Neural progenitor cell (in vitro differentiated cells): ENCODE measurements at regions not wholly inside any gene's neighbourhood (a gene's known extent, or its start where the extent isn't known, plus 50 kb on each side); places are given as distances from the start of the nearest gene placed in this dataset.

Experiments
- DNase-seq: peaks from one replicate; pipeline ENCODE4 v3.0.0-alpha.2; 2016; ENCODE audit warnings: low spot score
- H2AFZ ChIP-seq: fragments of 200-600 bp; sonication (generic); replicated peaks from 2 replicates; pipeline ENCODE4 v1.6.1; 2016; ENCODE audit warnings: antibody characterized with exemption
- H3F3A ChIP-seq: fragments of 200-600 bp; sonication (generic); 2 replicates; pipeline ENCODE4 v1.6.1; 2016; ENCODE audit warnings: antibody characterized with exemption, low read depth
- H3K27ac ChIP-seq: fragments of 200-600 bp; sonication (generic); 2 replicates; pipeline ENCODE4 v1.5.1; 2016; ENCODE audit warnings: mild to moderate bottlenecking
- H3K27me3 ChIP-seq: fragments of 200-600 bp; sonication (generic); 2 replicates; pipeline ENCODE4 v1.6.1; 2016; ENCODE audit warnings: mild to moderate bottlenecking, moderate library complexity
- H3K36me3 ChIP-seq: fragments of 200-600 bp; sonication (generic); 2 replicates; pipeline ENCODE4 v1.5.1; 2016
- H3K4me1 ChIP-seq: fragments of 200-600 bp; sonication (generic); 2 replicates; pipeline ENCODE4 v1.6.1; 2016; ENCODE audit warnings: mixed run types
- H3K4me2 ChIP-seq: fragments of 200-600 bp; sonication (generic); 2 replicates; pipeline ENCODE4 v1.6.1; 2016
- H3K4me3 ChIP-seq: fragments of 200-600 bp; sonication (generic); 2 replicates; pipeline ENCODE4 v1.5.1; 2016
- H3K79me2 ChIP-seq: fragments of 200-600 bp; sonication (generic); 2 replicates; pipeline ENCODE4 v1.6.1; 2016; ENCODE audit warnings: low read depth
- H3K9ac ChIP-seq: fragments of 200-600 bp; sonication (generic); 2 replicates; pipeline ENCODE4 v1.6.1; 2016
- H3K9me3 ChIP-seq: fragments of 200-600 bp; sonication (generic); 2 replicates; pipeline ENCODE4 v1.5.1; 2016; ENCODE audit warnings: low read depth
- H4K20me1 ChIP-seq: fragments of 200-600 bp; sonication (generic); 2 replicates; pipeline ENCODE4 v1.6.1; 2016; ENCODE audit warnings: low read depth
- H3K27ac Mint-ChIP-seq: 3 replicates; pipeline ENCODE4 v1.8.0; 2021; ENCODE audit warnings: mixed read lengths
- H3K27me3 Mint-ChIP-seq: 2 replicates; pipeline ENCODE4 v1.8.0; 2022; ENCODE audit warnings: low read depth, mild to moderate bottlenecking, inconsistent platforms, moderate library complexity, mixed read lengths; ENCODE audit not compliant: insufficient read depth
- H3K36me3 Mint-ChIP-seq: 3 replicates; pipeline ENCODE4 v1.8.0; 2021; ENCODE audit warnings: mixed read lengths
- H3K4me1 Mint-ChIP-seq: 3 replicates; pipeline ENCODE4 v1.8.0; 2021; ENCODE audit warnings: mixed read lengths
- H3K4me3 Mint-ChIP-seq: 3 replicates; pipeline ENCODE4 v1.8.0; 2021; ENCODE audit warnings: mild to moderate bottlenecking, moderate library complexity, mixed read lengths
- H3K9me3 Mint-ChIP-seq: 3 replicates; pipeline ENCODE4 v1.8.0; 2020; ENCODE audit warnings: mixed read lengths
- EZH2 ChIP-seq: fragments of 200-600 bp; sonication (generic); IDR thresholded peaks from 2 replicates; pipeline ENCODE4 v1.6.1; 2017; ENCODE audit warnings: antibody characterized with exemption, mild to moderate bottlenecking, moderate library complexity
- EZH2phosphoT487 ChIP-seq: fragments of 200-600 bp; sonication (generic); IDR thresholded peaks from 2 replicates; pipeline ENCODE4 v1.6.1; 2017; ENCODE audit warnings: antibody characterized with exemption
- TF ChIP-seq, protein P1 (sequence below): fragments of 200-600 bp; sonication (generic); IDR thresholded peaks from 2 replicates; pipeline ENCODE4 v1.5.1; 2017; ENCODE audit warnings: antibody characterized with exemption, mild to moderate bottlenecking

DNA sequence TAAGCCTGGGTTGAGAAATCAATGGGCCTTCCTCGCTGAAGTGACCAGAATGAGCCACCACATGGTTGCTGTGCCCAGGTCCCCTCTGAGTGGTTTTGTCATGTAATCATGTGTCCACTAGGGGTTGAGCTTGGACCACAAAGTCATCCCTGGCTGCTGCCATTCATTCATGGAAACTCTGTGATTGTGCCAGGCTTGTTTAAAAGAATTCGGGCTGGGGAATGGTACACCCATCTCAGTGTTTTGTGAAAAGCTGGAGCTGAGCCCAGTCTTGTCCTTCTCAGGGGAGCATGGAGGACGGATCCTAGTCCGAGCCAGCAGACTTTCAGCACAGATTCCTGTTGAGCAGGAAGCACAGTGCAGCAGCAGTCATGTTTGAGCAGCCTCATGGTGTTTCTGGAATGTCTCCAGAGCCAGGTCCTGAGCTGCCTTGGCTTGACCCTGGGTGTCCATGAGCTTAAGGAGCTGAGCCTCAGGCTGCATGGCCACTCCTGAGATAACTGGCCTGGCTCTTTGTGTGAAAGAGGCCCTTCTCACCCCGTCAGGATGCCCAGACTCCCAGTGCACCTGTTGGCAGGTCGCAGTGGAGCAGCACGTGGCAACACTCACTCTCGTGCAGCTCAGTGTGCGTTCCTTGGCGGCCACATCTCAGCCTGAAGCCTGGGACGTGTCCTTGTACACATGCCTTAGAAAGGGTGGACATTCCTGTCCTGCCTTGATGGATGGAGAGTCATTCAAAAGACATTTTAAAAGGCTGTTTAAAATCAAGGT is 260.3 kb upstream of the TPM1 start:
- Histone ChIP-seq H3F3A (peaks cover 8% of the 10 kb centered on the region), H4K20me1 (no peaks in the 10 kb centered on the region), H3K9ac (no peak overlapping the region), H3K4me3 (no peak overlapping the region), H2AFZ (no peak overlapping the region), H3K27me3 (no peaks in the 10 kb centered on the region), H3K4me1 (peaks cover 14% of the 10 kb centered on the region), H3K27ac (no peak overlapping the region), H3K9me3 (no peaks in the 10 kb centered on the region), H3K36me3 (no peaks in the 10 kb centered on the region), H3K4me2 (peak overlapping the region; percentile 17), H3K79me2 (no peaks in the 10 kb centered on the region)
- no peak for TF ChIP-seq EZH2phosphoT487
- TF ChIP-seq EZH2, result no peak
- TF ChIP-seq, protein P1, sequence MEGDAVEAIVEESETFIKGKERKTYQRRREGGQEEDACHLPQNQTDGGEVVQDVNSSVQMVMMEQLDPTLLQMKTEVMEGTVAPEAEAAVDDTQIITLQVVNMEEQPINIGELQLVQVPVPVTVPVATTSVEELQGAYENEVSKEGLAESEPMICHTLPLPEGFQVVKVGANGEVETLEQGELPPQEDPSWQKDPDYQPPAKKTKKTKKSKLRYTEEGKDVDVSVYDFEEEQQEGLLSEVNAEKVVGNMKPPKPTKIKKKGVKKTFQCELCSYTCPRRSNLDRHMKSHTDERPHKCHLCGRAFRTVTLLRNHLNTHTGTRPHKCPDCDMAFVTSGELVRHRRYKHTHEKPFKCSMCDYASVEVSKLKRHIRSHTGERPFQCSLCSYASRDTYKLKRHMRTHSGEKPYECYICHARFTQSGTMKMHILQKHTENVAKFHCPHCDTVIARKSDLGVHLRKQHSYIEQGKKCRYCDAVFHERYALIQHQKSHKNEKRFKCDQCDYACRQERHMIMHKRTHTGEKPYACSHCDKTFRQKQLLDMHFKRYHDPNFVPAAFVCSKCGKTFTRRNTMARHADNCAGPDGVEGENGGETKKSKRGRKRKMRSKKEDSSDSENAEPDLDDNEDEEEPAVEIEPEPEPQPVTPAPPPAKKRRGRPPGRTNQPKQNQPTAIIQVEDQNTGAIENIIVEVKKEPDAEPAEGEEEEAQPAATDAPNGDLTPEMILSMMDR, result peak; percentile 78
- Mint-ChIP-seq H3K36me3 (peaks cover 4% of the 10 kb centered on the region), H3K9me3 (no peaks in the 10 kb centered on the region), H3K4me3 (no peak overlapping the region), H3K27me3 (no peaks in the 10 kb centered on the region), H3K4me1 (peaks cover 44% of the 10 kb centered on the region), H3K27ac (peak overlapping the region; percentile 80)
- DNase-seq, result peak; percentile 83

GRCh38 chr15:62782896-62783295 is 259.7 kb upstream of the TPM1 start:
- H3K9me3 Mint-ChIP-seq, result no peaks in the 10 kb centered on the region
- Histone ChIP-seq H3K4me2 (peak overlapping the region; percentile 17), H4K20me1 (no peaks in the 10 kb centered on the region), H3K4me1 (peaks cover 14% of the 10 kb centered on the region), H3K36me3 (no peaks in the 10 kb centered on the region), H3K79me2 (no peaks in the 10 kb centered on the region), H3K27ac (no peak overlapping the region), H3K9me3 (no peaks in the 10 kb centered on the region), H3K9ac (no peak overlapping the region), H3F3A (peaks cover 8% of the 10 kb centered on the region), H2AFZ (no peak overlapping the region), H3K27me3 (no peaks in the 10 kb centered on the region), H3K4me3 (no peak overlapping the region)
- no peak overlapping the region for H3K4me3 Mint-ChIP-seq
- H3K4me1 Mint-ChIP-seq, result peaks cover 46% of the 10 kb centered on the region
- H3K27me3 Mint-ChIP-seq, result no peaks in the 10 kb centered on the region
- H3K36me3 Mint-ChIP-seq, result peaks cover 4% of the 10 kb centered on the region
- no peak for TF ChIP-seq EZH2phosphoT487
- TF ChIP-seq, protein P1, result no peak
- no peak for TF ChIP-seq EZH2
- peak overlapping the region; percentile 80 for H3K27ac Mint-ChIP-seq
- no peak for DNase-seq

DNA sequence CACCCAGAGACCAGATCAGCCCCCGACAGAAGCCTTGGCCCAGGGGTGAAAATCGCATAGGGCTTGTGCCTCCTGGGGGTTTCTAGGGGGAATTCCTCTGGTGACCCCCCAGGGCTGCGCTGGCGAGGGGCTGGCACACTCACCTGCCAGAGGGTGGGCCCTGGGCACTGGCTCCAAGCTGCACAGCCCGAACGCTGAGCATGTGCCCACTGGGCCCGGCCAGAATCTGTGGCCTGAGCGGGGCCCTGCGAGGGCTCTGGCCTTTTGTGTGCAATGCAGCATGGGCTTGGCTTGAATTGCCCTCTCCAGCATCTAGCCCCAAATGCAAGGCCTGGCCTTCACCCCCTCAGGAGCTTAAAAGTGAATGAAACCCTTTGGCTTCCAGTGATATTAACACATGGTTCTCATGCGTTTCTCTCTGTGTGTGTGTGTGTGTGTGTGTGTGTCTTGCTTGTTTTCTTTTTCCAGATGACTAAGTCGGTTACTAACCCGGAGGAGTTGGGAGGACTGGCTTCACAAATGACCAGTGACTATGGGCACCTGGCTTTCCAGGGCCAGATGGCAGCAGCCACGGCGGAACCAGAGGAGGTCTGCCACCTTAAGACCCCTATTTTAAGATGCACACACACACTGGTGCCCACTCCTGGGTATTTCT is 259.1 kb upstream of the TPM1 start:
- Mint-ChIP-seq H3K4me3 (no peak overlapping the region), H3K36me3 (peaks cover 4% of the 10 kb centered on the region), H3K9me3 (no peaks in the 10 kb centered on the region), H3K27ac (peak overlapping the region; percentile 34), H3K4me1 (peaks cover 46% of the 10 kb centered on the region), H3K27me3 (no peaks in the 10 kb centered on the region)
- Histone ChIP-seq H3K9ac (no peak overlapping the region), H4K20me1 (no peaks in the 10 kb centered on the region), H3K4me1 (peaks cover 14% of the 10 kb centered on the region), H3K36me3 (no peaks in the 10 kb centered on the region), H3K9me3 (no peaks in the 10 kb centered on the region), H3F3A (peaks cover 8% of the 10 kb centered on the region), H3K79me2 (no peaks in the 10 kb centered on the region), H3K4me2 (no peak overlapping the region), H3K27ac (no peak overlapping the region), H3K4me3 (no peak overlapping the region), H2AFZ (no peak overlapping the region), H3K27me3 (no peaks in the 10 kb centered on the region)
- DNase-seq, result no peak
- TF ChIP-seq EZH2, result no peak
- TF ChIP-seq, protein P1, result no peak
- no peak for TF ChIP-seq EZH2phosphoT487
